T-cell (primary cell): ENCODE measurements at regions not wholly inside any gene's neighbourhood (a gene's known extent, or its start where the extent isn't known, plus 50 kb on each side); places are given as distances from the start of the nearest gene placed in this dataset.

Experiments used
- ATAC-seq, 4 experiments: fragments of 200-7000 bp in 3 of 4; fragments of 150-1000 bp in 1 of 4; cut with Tn5 transposase; replicated peaks in 1 of 4; 1 replicate in 3 of 4; 2 replicates in 1 of 4; pipeline ENCODE4 v1.10.0; 2021; ENCODE audit warnings: moderate library complexity in 3 of 4, mild to moderate bottlenecking in 2 of 4, moderate number of reproducible peaks in 1 of 4
- CTCF ChIA-PET, 2 donors: fragments of 300-600 bp; sonication (Branson Sonifier 250); formaldehyde crosslinking; loops; one replicate each; lab custom pipeline; 2022; ENCODE audit warnings: antibody characterized with exemption in 2 of 2; lab: Charles Lee
- POLR2A ChIA-PET, 2 donors: fragments of 300-600 bp; sonication (Branson Sonifier 250); formaldehyde crosslinking; loops; one replicate each; lab custom pipeline; 2022; ENCODE audit warnings: antibody characterized with exemption in 2 of 2; lab: Charles Lee
- DNase-seq, 35 experiments: peaks; one replicate each; pipeline versions ENCODE4 v3.0.0 to v3.0.0-alpha.2; 2013 to 2023
- H3K27ac ChIP-seq: one replicate; pipeline ENCODE4 v1.5.1; 2013; ENCODE audit warnings: low read length
- H3K27me3 ChIP-seq, 2 experiments: replicated peaks in 1 of 2; 1 replicate in 1 of 2; 2 replicates in 1 of 2; pipeline versions ENCODE4 v1.6.1 to v1.7.0; 2013; ENCODE audit warnings: low read length in 1 of 2, mixed read lengths in 1 of 2; ENCODE audit not compliant: control insufficient read depth in 2 of 2, insufficient read depth in 2 of 2; ENCODE audit errors: extremely low read depth in 1 of 2
- H3K36me3 ChIP-seq, 2 donors: 1 replicate in 1 of 2; 2 replicates in 1 of 2; pipeline versions ENCODE4 v1.6.1 to v1.7.0; 2013; ENCODE audit warnings: low read length in 1 of 2; ENCODE audit not compliant: control insufficient read depth in 2 of 2, insufficient read depth in 1 of 2; ENCODE audit errors: extremely low read depth in 1 of 2
- H3K4me1 ChIP-seq, 2 experiments: 1 replicate in 1 of 2; 2 replicates in 1 of 2; pipeline versions ENCODE4 v1.6.1 to v1.7.0; 2013; ENCODE audit warnings: low read length in 2 of 2, mixed read lengths in 1 of 2; ENCODE audit not compliant: insufficient read depth in 2 of 2, control insufficient read depth in 1 of 2; ENCODE audit errors: extremely low read depth in 1 of 2
- H3K4me3 ChIP-seq, 2 donors: 1 replicate in 1 of 2; 2 replicates in 1 of 2; pipeline versions ENCODE4 v1.5.1 to v1.7.0; 2013; ENCODE audit warnings: mild to moderate bottlenecking in 2 of 2, low read length in 1 of 2, moderate library complexity in 1 of 2; ENCODE audit not compliant: control insufficient read depth in 1 of 2; ENCODE audit errors: extremely low read depth in 1 of 2
- H3K9me3 ChIP-seq: 2 replicates; pipeline ENCODE4 v1.7.0; 2013
- H3K27ac Mint-ChIP-seq, 2 donors: one replicate each; pipeline ENCODE4 v1.8.0; 2020 to 2021; ENCODE audit warnings: mild to moderate bottlenecking in 2 of 2, mixed read lengths in 2 of 2
- H3K27me3 Mint-ChIP-seq, 2 donors: one replicate each; pipeline ENCODE4 v1.8.0; 2021 to 2022; ENCODE audit warnings: mixed read lengths in 2 of 2
- H3K36me3 Mint-ChIP-seq: one replicate; pipeline ENCODE4 v1.8.0; 2021; ENCODE audit warnings: mixed read lengths
- H3K4me1 Mint-ChIP-seq, 3 donors: one replicate each; pipeline ENCODE4 v1.8.0; 2020 to 2022; ENCODE audit warnings: mixed read lengths in 3 of 3, mild to moderate bottlenecking in 1 of 3
- H3K4me3 Mint-ChIP-seq, 3 donors: one replicate each; pipeline ENCODE4 v1.8.0; 2020 to 2022; ENCODE audit warnings: mild to moderate bottlenecking in 3 of 3, mixed read lengths in 3 of 3, moderate library complexity in 3 of 3
- H3K9me3 Mint-ChIP-seq, 3 donors: one replicate each; pipeline ENCODE4 v1.8.0; 2020 to 2022; ENCODE audit warnings: mixed read lengths in 3 of 3
- WGBS: methylation state at CpG from one replicate; pipeline ENCODE4 v1.1.5; 2013; ENCODE audit warnings: missing lambda C conversion rate; ENCODE audit not compliant: insufficient coverage; 5-methylcytosine and 5-hydroxymethylcytosine counted together

DNA sequence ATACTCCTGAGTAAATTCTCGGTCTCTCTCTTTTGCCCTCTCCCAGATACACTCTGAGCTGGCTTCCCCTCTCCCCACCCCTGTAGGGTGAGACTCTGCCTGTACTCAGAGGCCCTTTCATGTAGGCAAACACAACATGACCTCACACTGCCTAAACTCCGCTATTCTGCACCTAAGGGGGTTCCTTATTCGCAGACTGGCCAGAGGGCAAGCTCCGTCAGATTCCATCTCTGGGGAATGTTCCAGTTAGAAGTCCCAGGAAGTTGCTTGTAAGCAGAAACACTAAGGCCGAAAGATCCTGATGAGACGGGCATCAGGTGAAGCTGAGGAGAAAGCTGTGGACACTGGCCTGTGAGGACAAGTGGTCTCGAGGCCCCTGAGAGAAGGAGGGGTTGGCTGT, 165.9 kb downstream of the KTN1 start:
- H3K36me3 ChIP-seq, result no peaks in the 10 kb centered on the region
- 86% methylated on average over 6 of the region's 7 CpGs for WGBS
- Mint-ChIP-seq H3K27me3 (no peaks in the 10 kb centered on the region), H3K4me1 (no peaks in the 10 kb centered on the region), H3K4me3 (no peak overlapping the region), H3K36me3 (no peaks in the 10 kb centered on the region), H3K9me3 (no peaks in the 10 kb centered on the region), H3K27ac (no peak overlapping the region)
- H3K27ac ChIP-seq, result no peak overlapping the region
- no peaks in the 10 kb centered on the region for H3K27me3 ChIP-seq
- H3K9me3 ChIP-seq, result no peaks in the 10 kb centered on the region
- POLR2A ChIA-PET, result no interaction called here
- no peaks in the 10 kb centered on the region for H3K4me1 ChIP-seq
- no peak overlapping the region for H3K4me3 ChIP-seq
- ATAC-seq (no peak), DNase-seq (no peak)
- CTCF ChIA-PET, result no interaction called here

DNA sequence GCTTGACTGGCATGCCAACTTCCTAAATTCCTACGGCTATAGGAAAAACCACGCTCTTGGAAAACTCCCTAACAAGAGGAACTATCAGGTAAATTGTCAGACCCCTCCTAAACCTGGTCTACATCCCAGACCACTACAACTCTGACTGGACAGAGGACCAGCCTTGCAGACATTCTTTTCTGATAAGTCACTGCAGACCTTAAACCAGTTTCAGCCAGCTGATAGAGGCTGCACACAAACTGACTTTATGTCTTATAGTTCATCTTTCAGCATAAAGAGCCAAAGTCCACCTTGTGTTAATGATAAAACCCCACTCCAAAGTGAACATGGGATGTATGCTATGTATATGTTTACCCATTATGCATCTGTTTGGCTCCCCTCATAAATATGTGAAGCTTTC, 166.6 kb downstream of the KTN1 start:
- Mint-ChIP-seq H3K27ac (no peak overlapping the region), H3K27me3 (no peaks in the 10 kb centered on the region), H3K9me3 (no peaks in the 10 kb centered on the region), H3K36me3 (no peaks in the 10 kb centered on the region), H3K4me3 (no peak overlapping the region), H3K4me1 (no peaks in the 10 kb centered on the region)
- no peak for ATAC-seq
- no peak overlapping the region for H3K4me3 ChIP-seq
- no peaks in the 10 kb centered on the region for H3K4me1 ChIP-seq
- H3K27me3 ChIP-seq, result no peaks in the 10 kb centered on the region
- H3K9me3 ChIP-seq, result no peaks in the 10 kb centered on the region
- no peaks in the 10 kb centered on the region for H3K36me3 ChIP-seq
- no peak overlapping the region for H3K27ac ChIP-seq
- no peak for DNase-seq
- WGBS, result 80% methylated on average over 1 of the region's 2 CpGs
- CTCF ChIA-PET, result no interaction called here
- POLR2A ChIA-PET, result no interaction called here

DNA sequence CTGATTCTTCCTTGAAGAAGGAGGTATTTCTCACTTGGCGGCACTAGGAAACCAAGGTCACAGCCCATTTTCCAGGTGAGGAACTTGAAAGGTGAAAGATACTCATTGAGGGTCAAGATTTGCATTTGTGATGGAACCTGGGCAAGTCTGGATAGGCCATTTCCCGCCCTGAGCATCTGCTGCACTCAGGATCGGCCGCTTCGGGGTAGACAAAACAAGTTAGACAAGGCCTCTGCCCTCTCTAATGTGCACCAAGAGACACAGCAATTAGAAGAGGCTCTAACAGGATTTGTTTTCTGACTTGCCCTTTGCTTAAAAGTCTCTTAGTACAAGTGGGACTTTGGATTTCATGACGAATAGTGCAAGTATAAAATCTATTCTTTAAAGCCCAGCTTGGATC, 167.2 kb downstream of the KTN1 start:
- no peaks in the 10 kb centered on the region for H3K4me1 ChIP-seq
- no peaks in the 10 kb centered on the region for H3K4me1 Mint-ChIP-seq
- no peaks in the 10 kb centered on the region for H3K9me3 Mint-ChIP-seq
- H3K27me3 Mint-ChIP-seq, result no peaks in the 10 kb centered on the region
- H3K27ac Mint-ChIP-seq, result no peak overlapping the region
- ChIA-PET CTCF (no interaction called here), POLR2A (no interaction called here)
- no peak overlapping the region for H3K4me3 Mint-ChIP-seq
- H3K9me3 ChIP-seq, result no peaks in the 10 kb centered on the region
- no peak for DNase-seq
- WGBS, result 80% methylated on average over 2 of the region's 6 CpGs
- H3K4me3 ChIP-seq, result no peak overlapping the region
- no peak overlapping the region for H3K27ac ChIP-seq
- no peaks in the 10 kb centered on the region for H3K36me3 Mint-ChIP-seq
- no peaks in the 10 kb centered on the region for H3K36me3 ChIP-seq
- ATAC-seq, result no peak
- H3K27me3 ChIP-seq, result no peaks in the 10 kb centered on the region

DNA sequence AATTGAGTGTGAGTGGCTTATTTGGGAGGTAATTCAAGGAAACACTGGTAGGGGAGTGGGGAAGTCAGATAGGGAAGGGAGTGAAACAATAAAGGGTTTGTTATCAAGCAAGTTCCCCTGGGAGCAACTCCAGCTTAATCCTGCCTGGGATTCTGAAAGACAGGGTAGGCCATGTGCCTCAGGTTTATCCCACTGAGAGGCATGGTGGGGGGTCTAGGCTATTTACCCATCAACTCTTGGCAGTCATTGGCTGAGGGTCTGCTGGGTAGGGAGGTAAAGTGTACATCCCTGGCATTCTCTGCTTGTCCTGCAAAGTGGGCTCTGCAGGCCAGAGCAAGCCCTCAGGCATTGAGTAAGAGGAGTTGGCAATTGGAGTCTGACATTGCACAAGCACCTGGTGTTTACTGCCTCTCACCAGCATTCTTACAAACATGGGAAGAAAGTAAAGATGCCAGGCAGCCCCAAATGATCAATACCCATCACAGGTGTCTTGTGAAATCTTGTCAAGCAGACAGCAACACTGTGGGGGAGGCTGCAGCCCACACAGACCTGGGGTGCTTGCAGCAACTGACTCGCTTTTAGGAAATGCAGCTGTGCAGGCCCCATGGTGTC, 169.3 kb downstream of the KTN1 start:
- no peak overlapping the region for H3K27ac ChIP-seq
- no peaks in the 10 kb centered on the region for H3K4me1 Mint-ChIP-seq
- no peaks in the 10 kb centered on the region for H3K36me3 ChIP-seq
- ChIA-PET POLR2A (no interaction called here), CTCF (no interaction called here)
- no peak overlapping the region for H3K27ac Mint-ChIP-seq
- H3K4me1 ChIP-seq, result no peaks in the 10 kb centered on the region
- H3K36me3 Mint-ChIP-seq, result no peaks in the 10 kb centered on the region
- DNase-seq, result no peak
- H3K9me3 ChIP-seq, result no peaks in the 10 kb centered on the region
- no peaks in the 10 kb centered on the region for H3K27me3 Mint-ChIP-seq
- H3K4me3 Mint-ChIP-seq, result no peak overlapping the region
- H3K27me3 ChIP-seq, result no peaks in the 10 kb centered on the region
- H3K4me3 ChIP-seq, result no peak overlapping the region
- ATAC-seq, result no peak
- H3K9me3 Mint-ChIP-seq, result no peaks in the 10 kb centered on the region
- WGBS, result 30% methylated on average over 1 of the region's 1 CpG

DNA sequence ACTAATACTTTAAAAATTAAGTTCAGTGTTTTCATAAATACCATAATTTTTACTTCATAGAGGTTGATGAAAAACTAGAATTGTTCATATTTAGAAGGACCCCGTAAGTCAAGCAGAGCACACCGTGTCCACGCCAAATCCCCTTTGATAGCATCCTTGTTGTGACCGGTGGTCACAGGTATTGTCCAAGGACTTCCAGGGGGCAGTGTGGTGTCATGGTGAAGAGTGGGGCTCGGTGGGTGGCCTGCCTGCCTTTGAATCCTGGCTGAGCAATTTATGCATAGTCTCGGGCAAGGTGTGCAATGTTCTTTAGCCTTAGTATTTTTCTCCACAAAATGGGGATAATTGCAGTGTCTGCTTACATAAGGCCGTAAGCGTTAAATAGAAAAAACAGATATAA, 169.9 kb downstream of the KTN1 start:
- Mint-ChIP-seq H3K9me3 (no peaks in the 10 kb centered on the region), H3K4me3 (no peak overlapping the region), H3K4me1 (no peaks in the 10 kb centered on the region), H3K36me3 (no peaks in the 10 kb centered on the region), H3K27me3 (no peaks in the 10 kb centered on the region), H3K27ac (no peak overlapping the region)
- no peak overlapping the region for H3K4me3 ChIP-seq
- DNase-seq, result no peak
- H3K27me3 ChIP-seq, result no peaks in the 10 kb centered on the region
- ChIA-PET CTCF (no interaction called here), POLR2A (no interaction called here)
- no peaks in the 10 kb centered on the region for H3K9me3 ChIP-seq
- 100% methylated on average over 3 of the region's 8 CpGs for WGBS
- ATAC-seq, result no peak
- no peak overlapping the region for H3K27ac ChIP-seq
- no peaks in the 10 kb centered on the region for H3K4me1 ChIP-seq
- H3K36me3 ChIP-seq, result no peaks in the 10 kb centered on the region

DNA sequence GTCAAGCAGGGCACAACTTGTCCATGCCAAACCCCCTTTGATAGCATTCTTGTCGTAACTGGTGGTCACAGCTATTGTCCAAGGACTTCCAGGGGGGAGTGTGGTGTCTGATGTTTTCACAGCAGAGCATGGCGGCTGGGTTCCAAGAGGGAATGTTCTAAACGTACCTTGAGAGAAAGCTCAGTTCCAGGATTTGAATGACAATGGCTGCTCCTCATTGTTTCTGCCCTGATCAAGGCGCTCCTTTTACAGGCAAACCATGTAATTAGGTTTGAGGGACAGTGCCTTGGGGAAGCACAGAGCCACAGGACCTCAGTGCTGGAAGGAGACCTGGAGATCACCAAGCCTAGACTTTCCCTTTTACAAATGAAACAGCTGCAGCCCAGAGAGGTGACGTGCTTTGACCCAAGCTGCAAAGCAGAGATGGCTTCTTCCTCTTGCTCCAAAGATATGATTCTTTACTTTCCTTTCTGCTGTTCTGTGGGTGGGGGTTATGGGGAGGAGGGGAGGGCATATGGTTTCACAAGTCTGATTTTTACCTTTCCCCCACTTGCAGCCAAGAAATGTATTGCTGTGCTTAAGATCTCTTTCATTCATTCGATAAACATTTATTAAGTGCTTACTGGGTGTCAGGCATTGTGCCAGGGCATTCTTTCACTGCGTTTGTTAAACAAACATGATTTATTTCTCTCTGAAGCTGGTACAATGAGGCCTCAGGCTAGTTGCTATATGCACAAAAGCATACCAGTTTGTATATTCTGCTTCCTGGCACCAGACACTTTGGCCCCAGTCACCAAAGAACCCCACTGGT, 172.8 kb downstream of the KTN1 start:
- no peaks in the 10 kb centered on the region for H3K27me3 Mint-ChIP-seq
- H3K9me3 Mint-ChIP-seq, result no peaks in the 10 kb centered on the region
- ChIA-PET CTCF (no interaction called here), POLR2A (interaction anchor here in 1 of 2 donors (0.5 kb wide), 1 partner anchor 7 kb away, joined by 3 read pairs; no protein-coding TSS in a partner anchor)
- H3K4me1 Mint-ChIP-seq, result no peaks in the 10 kb centered on the region
- ATAC-seq (no peak), DNase-seq (no peak)
- Histone ChIP-seq H3K4me3 (no peak overlapping the region), H3K9me3 (no peaks in the 10 kb centered on the region), H3K4me1 (no peaks in the 10 kb centered on the region), H3K36me3 (no peaks in the 10 kb centered on the region), H3K27me3 (no peaks in the 10 kb centered on the region), H3K27ac (no peak overlapping the region)
- H3K27ac Mint-ChIP-seq, result no peak overlapping the region
- H3K4me3 Mint-ChIP-seq, result no peak overlapping the region
- WGBS, result 85% methylated on average over 6 of the region's 7 CpGs
- H3K36me3 Mint-ChIP-seq, result no peaks in the 10 kb centered on the region
